A549 (cell line): ENCODE measurements at regions not wholly inside any gene's neighbourhood (a gene's known extent, or its start where the extent isn't known, plus 50 kb on each side); places are given as distances from the start of the nearest gene placed in this dataset.

Experiments
- ATAC-seq, 2 experiments: fragments of 200-7000 bp in 1 of 2; fragments of >200 bp in 1 of 2; cut with Nextera tagmentation in 1 of 2; cut with Tn5 transposase in 1 of 2; 3 replicates each; pipeline versions ENCODE4 v1.8.0 to v1.9.1; 2018 to 2020; ENCODE audit warnings: mild to moderate bottlenecking in 1 of 2, moderate library complexity in 1 of 2
- CTCF ChIA-PET: fragments of 300-600 bp; sonication (Branson Sonifier 250); formaldehyde crosslinking; extraction: SDS; loops from one replicate; lab custom pipeline; 2021; ENCODE audit warnings: antibody characterized with exemption, inconsistent platforms; lab: Yijun Ruan, JAX
- POLR2A ChIA-PET: fragments of 350-600 bp; formaldehyde crosslinking; extraction: SDS; loops from one replicate; lab custom pipeline; 2021; ENCODE audit warnings: antibody characterized with exemption, inconsistent platforms; lab: Yijun Ruan, JAX
- DNase-seq, 2 experiments: peaks; one replicate each; pipeline versions ENCODE4 v3.0.0 to v3.0.0-alpha.2; 2011 to 2016; ENCODE audit warnings: low read depth in 1 of 2, low spot score in 1 of 2
- FAIRE-seq: peaks from 2 replicates; lab custom pipeline; 2011; peaks lifted over from hg19 to GRCh38; lab: Jason Lieb, UNC
- H3K27ac ChIP-seq, 2 experiments: fragments of >200 bp; sonication (Bioruptor Twin); formaldehyde crosslinking; 3 replicates each; pipeline ENCODE4 v1.5.1; 2016 to 2017
- H3K4me1 ChIP-seq: fragments of >200 bp; sonication (Bioruptor Twin); formaldehyde crosslinking; 3 replicates; pipeline ENCODE4 v1.6.1; 2016
- H3K4me2 ChIP-seq: fragments of >200 bp; sonication (Bioruptor Twin); formaldehyde crosslinking; 3 replicates; pipeline ENCODE4 v1.6.1; 2016
- H3K4me3 ChIP-seq: fragments of >200 bp; sonication (Bioruptor Twin); formaldehyde crosslinking; 3 replicates; pipeline ENCODE4 v1.5.1; 2016
- H3K9me3 ChIP-seq: fragments of >200 bp; sonication (Bioruptor Twin); formaldehyde crosslinking; 3 replicates; pipeline ENCODE4 v1.6.1; 2016
- BCL3 ChIP-seq: fragments of >200 bp; sonication (Bioruptor Twin); formaldehyde crosslinking; IDR thresholded peaks from 3 replicates; pipeline ENCODE4 v1.6.1; 2016
- BHLHE40 ChIP-seq: IDR thresholded peaks from 2 replicates; pipeline ENCODE4 v1.6.1; 2012; ENCODE audit warnings: low read depth, low read length, inconsistent platforms
- CBX2 ChIP-seq: fragments of 200-600 bp; sonication (generic); IDR thresholded peaks from 2 replicates; pipeline ENCODE4 v1.6.1; 2016; ENCODE audit warnings: low read depth, mild to moderate bottlenecking, borderline replicate concordance
- CBX8 ChIP-seq: fragments of 200-600 bp; sonication (generic); IDR thresholded peaks from 2 replicates; pipeline ENCODE4 v1.6.1; 2016
- CEBPB ChIP-seq, 2 experiments: fragments of >200 bp in 1 of 2; sonication (Bioruptor Twin) in 1 of 2; formaldehyde crosslinking in 1 of 2; IDR thresholded peaks; 2 replicates each; pipeline ENCODE4 v1.6.1; 2012 to 2016
- CTCF ChIP-seq: fragments of >200 bp; sonication (Bioruptor Twin); formaldehyde crosslinking; IDR thresholded peaks from 3 replicates; pipeline ENCODE4 v1.5.1; 2016
- EHF ChIP-seq: fragments of 250-450 bp; sonication (Bioruptor Pico); IDR thresholded peaks from 2 replicates; pipeline ENCODE4 v1.5.0; 2020; ENCODE audit warnings: mild to moderate bottlenecking
- EHMT2 ChIP-seq: fragments of 200-600 bp; sonication (generic); IDR thresholded peaks from 2 replicates; pipeline ENCODE4 v1.6.1; 2016; ENCODE audit warnings: antibody characterized with exemption, low read depth, mild to moderate bottlenecking, moderate library complexity
- ESRRA ChIP-seq: fragments of 150-350 bp; IDR thresholded peaks from 2 replicates; pipeline ENCODE4 v1.6.1; 2014; ENCODE audit warnings: mild to moderate bottlenecking, low read length, borderline replicate concordance
- FOSL2 ChIP-seq, 2 experiments: fragments of 450-650 bp in 1 of 2; fragments of >200 bp in 1 of 2; sonication (Bioruptor Twin) in 1 of 2; formaldehyde crosslinking; IDR thresholded peaks; 2 replicates each; pipeline versions ENCODE4 v1.5.0 to v1.6.1; 2016 to 2020; ENCODE audit warnings: mild to moderate bottlenecking in 1 of 2, moderate library complexity in 1 of 2
- HOXB13 ChIP-seq: fragments of 250-450 bp; sonication (Bioruptor Pico); IDR thresholded peaks from 2 replicates; pipeline ENCODE4 v1.5.0; 2020; ENCODE audit warnings: low read depth, mild to moderate bottlenecking, moderate library complexity
- JUN ChIP-seq, 2 experiments: fragments of >200 bp; sonication (Bioruptor Twin); formaldehyde crosslinking; IDR thresholded peaks; 2 replicates in 1 of 2; 3 replicates in 1 of 2; pipeline ENCODE4 v1.6.1; 2016 to 2017
- MYC ChIP-seq: IDR thresholded peaks from 2 replicates; pipeline ENCODE4 v1.6.1; 2012; ENCODE audit warnings: mild to moderate bottlenecking, inconsistent platforms, low read length, improper control_type of control experiment, borderline replicate concordance
- POLR2AphosphoS2 ChIP-seq: conservative IDR thresholded peaks from 2 replicates; pipeline ENCODE4 v1.6.1; 2012; ENCODE audit warnings: low read length, improper control_type of control experiment, inconsistent platforms
- RAD21 ChIP-seq, 2 experiments: fragments of >200 bp in 1 of 2; sonication (Bioruptor Twin) in 1 of 2; formaldehyde crosslinking in 1 of 2; IDR thresholded peaks in 1 of 2; conservative IDR thresholded peaks in 1 of 2; 2 replicates in 1 of 2; 3 replicates in 1 of 2; pipeline ENCODE4 v1.6.1; 2012 to 2018; ENCODE audit warnings: inconsistent platforms in 1 of 2
- RFX5 ChIP-seq: fragments of 450-650 bp; IDR thresholded peaks from 2 replicates; pipeline ENCODE4 v1.7.1; 2014; ENCODE audit warnings: antibody characterized with exemption, mild to moderate bottlenecking, moderate library complexity
- SMC3 ChIP-seq: fragments of >200 bp; sonication (Bioruptor Twin); formaldehyde crosslinking; IDR thresholded peaks from 3 replicates; pipeline ENCODE4 v1.6.1; 2018; ENCODE audit warnings: inconsistent platforms
- SREBF2 ChIP-seq: fragments of 450-650 bp; IDR thresholded peaks from 2 replicates; pipeline ENCODE4 v1.6.1; 2014; ENCODE audit warnings: mild to moderate bottlenecking, moderate library complexity
- TFCP2L1 ChIP-seq: fragments of 250-450 bp; sonication (Bioruptor Pico); IDR thresholded peaks from 2 replicates; pipeline ENCODE4 v1.5.0; 2021; ENCODE audit warnings: mild to moderate bottlenecking
- TP53 ChIP-seq: fragments of 250-450 bp; sonication (Bioruptor Pico); IDR thresholded peaks from 2 replicates; pipeline ENCODE4 v1.5.0; 2021; ENCODE audit warnings: mild to moderate bottlenecking, moderate library complexity
- ZC3H11A ChIP-seq: fragments of 450-650 bp; IDR thresholded peaks from 2 replicates; pipeline ENCODE4 v1.6.1; 2014; ENCODE audit warnings: antibody characterized with exemption, mild to moderate bottlenecking
- ZSCAN20 ChIP-seq: fragments of 250-450 bp; sonication (Bioruptor Pico); IDR thresholded peaks from 2 replicates; pipeline ENCODE4 v1.8.0; 2022; ENCODE audit warnings: mild to moderate bottlenecking, moderate library complexity
- WGBS: methylation state at CpG from one replicate; pipeline ENCODE4 v1.1.6; 2017; ENCODE audit errors: missing lambda C conversion rate; 5-methylcytosine and 5-hydroxymethylcytosine counted together
- TF ChIP-seq, protein P1 (sequence below): fragments of 250-450 bp; sonication (Bioruptor Pico); IDR thresholded peaks from 2 replicates; pipeline ENCODE4 v1.5.0; 2021; ENCODE audit warnings: mild to moderate bottlenecking, moderate library complexity, borderline replicate concordance
- TF ChIP-seq, protein P2 (sequence below): fragments of >200 bp; sonication (Bioruptor Twin); formaldehyde crosslinking; IDR thresholded peaks from 2 replicates; pipeline ENCODE4 v1.6.1; 2016

- FAIRE-seq (peak; percentile 96), DNase-seq (peak; percentile 73 to 87), ATAC-seq (peak; percentile 90 to 97)
- Histone ChIP-seq H3K4me1 (peaks cover 4% of the 10 kb centered on the region; the same call in 1 of the 3 replicates), H3K9me3 (peaks cover 7% of the 10 kb centered on the region; the same call in 2 of the 3 replicates), H3K27ac (0 out of 6 replicates have a peak overlapping the region, but pooled peaks of 1 of the 2 experiments have one; percentile 16), H3K4me2 (peak overlapping the region; percentile 47; the same call in 1 of the 3 replicates), H3K4me3 (no peak overlapping the region)
- ChIA-PET POLR2A (no interaction called here), CTCF (interaction anchor here (0.7 to 8.8 kb wide), 58 partner anchors 8 to 1190 kb away, joined by 3 to 571 read pairs (median 5); partner anchors contain the start of genes CCL1, CCL13, CCL2 and CCL8)
- WGBS = 2% methylated on average over 8 of the region's 8 CpGs
- TF ChIP-seq CTCF (peak; percentile 100), ESRRA (no peak), ZC3H11A (no peak), MYC (no peak), RAD21 (conservative IDR thresholded peaks at IDR 0.05 in 1 of 2, IDR thresholded peaks at IDR 0.05 in 1 of 2) (peak; percentile 100), CBX2 (no peak), SMC3 (peak; percentile 100), EHMT2 (no peak), JUN (IDR thresholded peaks at IDR 0.05) (0 out of 5 replicates have a peak, but pooled peaks of 1 of the 2 experiments have one; percentile 21), FOSL2 (IDR thresholded peaks at IDR 0.05) (no peak), FOSL2 (CRISPR knock-in tag; IDR thresholded peaks at IDR 0.05) (no peak), CBX8 (no peak)
- TF ChIP-seq, protein P1, sequence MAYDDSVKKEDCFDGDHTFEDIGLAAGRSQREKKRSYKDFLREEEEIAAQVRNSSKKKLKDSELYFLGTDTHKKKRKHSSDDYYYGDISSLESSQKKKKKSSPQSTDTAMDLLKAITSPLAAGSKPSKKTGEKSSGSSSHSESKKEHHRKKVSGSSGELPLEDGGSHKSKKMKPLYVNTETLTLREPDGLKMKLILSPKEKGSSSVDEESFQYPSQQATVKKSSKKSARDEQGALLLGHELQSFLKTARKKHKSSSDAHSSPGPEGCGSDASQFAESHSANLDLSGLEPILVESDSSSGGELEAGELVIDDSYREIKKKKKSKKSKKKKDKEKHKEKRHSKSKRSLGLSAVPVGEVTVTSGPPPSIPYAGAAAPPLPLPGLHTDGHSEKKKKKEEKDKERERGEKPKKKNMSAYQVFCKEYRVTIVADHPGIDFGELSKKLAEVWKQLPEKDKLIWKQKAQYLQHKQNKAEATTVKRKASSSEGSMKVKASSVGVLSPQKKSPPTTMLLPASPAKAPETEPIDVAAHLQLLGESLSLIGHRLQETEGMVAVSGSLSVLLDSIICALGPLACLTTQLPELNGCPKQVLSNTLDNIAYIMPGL (CRISPR knock-in tag) = no peak
Measured at GRCh38 chr17:34199932-34200534, 55.1 kb upstream of the CCL2 start.

GRCh38 chr17:34201225-34201624 is 53.9 kb upstream of the CCL2 start:
- no peak for ATAC-seq
- no peak for FAIRE-seq

GRCh38 chr17:34201767-34202166 is 53.3 kb upstream of the CCL2 start:
- FAIRE-seq (no peak), DNase-seq (no peak), ATAC-seq (no peak)
- Histone ChIP-seq H3K27ac (no peak overlapping the region), H3K4me2 (no peak overlapping the region), H3K4me3 (no peak overlapping the region), H3K9me3 (peaks cover 7% of the 10 kb centered on the region; the same call in 2 of the 3 replicates), H3K4me1 (peaks cover 4% of the 10 kb centered on the region; the same call in 1 of the 3 replicates)
- ChIA-PET CTCF (interaction anchor here (0.8 to 8.8 kb wide), 17 partner anchors 9 to 370 kb away, joined by 3 to 571 read pairs (median 9); partner anchors contain the start of genes CCL1, CCL13 and CCL2), POLR2A (interaction anchor here (1.1 kb wide), 1 partner anchor 160 kb away, joined by 4 read pairs; no protein-coding TSS in a partner anchor)
- 66% methylated on average over 4 of the region's 4 CpGs for WGBS
- TF ChIP-seq FOSL2 (IDR thresholded peaks at IDR 0.05) = no peak
- TF ChIP-seq FOSL2 (CRISPR knock-in tag; IDR thresholded peaks at IDR 0.05) = no peak
- TF ChIP-seq, protein P2, sequence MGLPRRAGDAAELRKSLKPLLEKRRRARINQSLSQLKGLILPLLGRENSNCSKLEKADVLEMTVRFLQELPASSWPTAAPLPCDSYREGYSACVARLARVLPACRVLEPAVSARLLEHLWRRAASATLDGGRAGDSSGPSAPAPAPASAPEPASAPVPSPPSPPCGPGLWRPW = no peak
- TF ChIP-seq RAD21 (conservative IDR thresholded peaks at IDR 0.05 in 1 of 2, IDR thresholded peaks at IDR 0.05 in 1 of 2) = no peak
- TF ChIP-seq SREBF2 = no peak
- TF ChIP-seq BCL3 = no peak
- no peak for TF ChIP-seq TP53
- TF ChIP-seq HOXB13 (CRISPR knock-in tag) = no peak
- TF ChIP-seq BHLHE40 = no peak
- TF ChIP-seq TFCP2L1 (CRISPR knock-in tag) = no peak
- TF ChIP-seq ZSCAN20 (CRISPR knock-in tag) = no peak
- TF ChIP-seq CEBPB (IDR thresholded peaks at IDR 0.05) = no peak
- TF ChIP-seq RFX5 = no peak
- no peak for TF ChIP-seq EHF
- TF ChIP-seq CBX2 = no peak
- TF ChIP-seq JUN (IDR thresholded peaks at IDR 0.05) = no peak
- TF ChIP-seq POLR2AphosphoS2 = no peak

More at GRCh38 chr17:34201225-34201624, 53.9 kb upstream of the CCL2 start:
- DNase-seq = no peak
- TF ChIP-seq SMC3 (no peak), ZC3H11A (no peak), POLR2AphosphoS2 (no peak)
- WGBS = 89% methylated on average over 1 of the region's 1 CpG
- Histone ChIP-seq H3K9me3 (peaks cover 7% of the 10 kb centered on the region; the same call in 2 of the 3 replicates), H3K27ac (no peak overlapping the region; a peak in 1 of 6 replicates), H3K4me2 (no peak overlapping the region), H3K4me1 (peaks cover 4% of the 10 kb centered on the region; the same call in 1 of the 3 replicates), H3K4me3 (no peak overlapping the region)
- ChIA-PET POLR2A (interaction anchor here (1.1 kb wide), 1 partner anchor 161 kb away, joined by 4 read pairs; no protein-coding TSS in a partner anchor), CTCF (interaction anchor here (0.8 to 8.8 kb wide), 38 partner anchors 9 to 1191 kb away, joined by 3 to 571 read pairs (median 6); partner anchors contain the start of genes CCL1, CCL13, CCL2 and CCL8)
